HCT116 (cell line): ENCODE measurements at regions not wholly inside any gene's neighbourhood (a gene's known extent, or its start where the extent isn't known, plus 50 kb on each side); places are given as distances from the start of the nearest gene placed in this dataset.

Source experiments
- ATAC-seq: fragments of 200-7000 bp; cut with Tn5 transposase; 2 replicates; pipeline ENCODE4 v1.9.1; 2020; ENCODE audit warnings: mild to moderate bottlenecking, moderate library complexity
- BruUV-seq: library from RNA; stranded (reverse); fragments of 400-500 nt; replicated peaks from 2 replicates; lab custom pipeline; 2021; lab: Mats Ljungman, UMichigan
- CTCF ChIA-PET: fragments of 300-600 bp; sonication (Branson Sonifier 250); formaldehyde crosslinking; loops from one replicate; lab custom pipeline; 2021; ENCODE audit warnings: antibody characterized with exemption; lab: Charles Lee
- POLR2A ChIA-PET: fragments of 300-600, 350-600 bp; sonication (Branson Sonifier 250); formaldehyde crosslinking; loops from one replicate; lab custom pipeline; 2021; ENCODE audit warnings: antibody characterized with exemption; lab: Charles Lee
- RAD21 ChIA-PET, 2 experiments: fragments of 300-600 bp; sonication (Branson Sonifier 250); formaldehyde crosslinking; loops; one replicate each; lab custom pipeline; 2023; ENCODE audit warnings: low total read pairs in 2 of 2; ENCODE audit not compliant: uncharacterized antibody in 2 of 2, unreplicated experiment in 2 of 2, low non-redundant PET in 1 of 2; lab: Charles Lee
- DNase-seq: peaks from one replicate; pipeline ENCODE4 v3.0.0-alpha.2; 2010; ENCODE audit warnings: low read depth, low spot score
- H2AFZ ChIP-seq: fragments of 200-600 bp; shearing (Covaris generic), sonication (generic); 2 replicates; pipeline ENCODE4 v1.6.1; 2017; ENCODE audit warnings: low read depth, mixed run types, mixed read lengths, antibody characterized with exemption, low read length; ENCODE audit not compliant: poor library complexity, severe bottlenecking
- H3K27ac ChIP-seq: 2 replicates; pipeline ENCODE4 v1.5.1; 2012; ENCODE audit warnings: low read depth, low read length
- H3K27me3 ChIP-seq: fragments of 200-600 bp; sonication (generic); 2 replicates; pipeline ENCODE4 v1.6.1; 2016; ENCODE audit warnings: mixed run types, low read length, mixed read lengths; ENCODE audit not compliant: insufficient read depth
- H3K36me3 ChIP-seq, 2 experiments: fragments of 200-500 bp in 1 of 2; fragments of 200-600 bp in 1 of 2; sonication (Bioruptor generic) in 1 of 2; sonication (generic) in 1 of 2; 2 replicates each; pipeline versions ENCODE4 v1.5.1 to v1.6.1; 2014 to 2016; ENCODE audit warnings: low read length in 2 of 2, inconsistent platforms in 1 of 2, mixed read lengths in 1 of 2, mixed run types in 1 of 2; ENCODE audit not compliant: insufficient read depth in 2 of 2, control insufficient read depth in 1 of 2
- H3K4me1 ChIP-seq, 2 experiments: fragments of 200-600 bp in 1 of 2; sonication (generic) in 1 of 2; 2 replicates each; pipeline versions ENCODE4 v1.5.1 to v1.6.1; 2012 to 2017; ENCODE audit warnings: low read length in 2 of 2, inconsistent platforms in 1 of 2, mild to moderate bottlenecking in 1 of 2, mixed read lengths in 1 of 2, mixed run types in 1 of 2, moderate library complexity in 1 of 2; ENCODE audit not compliant: insufficient read depth in 2 of 2, control insufficient read depth in 1 of 2
- H3K4me2 ChIP-seq: fragments of 200-600 bp; sonication (generic); 2 replicates; pipeline ENCODE4 v1.6.1; 2017; ENCODE audit warnings: mixed run types, low read length, mixed read lengths
- H3K4me3 ChIP-seq, 2 experiments: fragments of 200-600 bp in 1 of 2; sonication (generic) in 1 of 2; replicated peaks in 1 of 2; 2 replicates each; pipeline ENCODE4 v1.5.1; 2011 to 2016; ENCODE audit warnings: low read length in 2 of 2, control low read depth in 1 of 2, low read depth in 1 of 2, mild to moderate bottlenecking in 1 of 2, mixed read lengths in 1 of 2, mixed run types in 1 of 2
- H3K79me2 ChIP-seq: fragments of 200-600 bp; sonication (generic); 2 replicates; pipeline ENCODE4 v1.6.1; 2017; ENCODE audit warnings: mild to moderate bottlenecking, mixed run types, low read length, moderate library complexity, mixed read lengths; ENCODE audit not compliant: insufficient read depth
- H3K9ac ChIP-seq: fragments of 200-600 bp; sonication (generic); 2 replicates; pipeline ENCODE4 v1.6.1; 2016; ENCODE audit warnings: low read length, mixed read lengths
- H3K9me2 ChIP-seq: fragments of 200-600 bp; sonication (generic), shearing (Covaris generic); 2 replicates; pipeline ENCODE4 v1.6.1; 2017; ENCODE audit warnings: mixed run types, mild to moderate bottlenecking, moderate library complexity; ENCODE audit not compliant: insufficient read depth
- H3K9me3 ChIP-seq, 2 experiments: fragments of 200-500 bp in 1 of 2; fragments of 200-600 bp in 1 of 2; sonication (Bioruptor generic) in 1 of 2; sonication (generic) in 1 of 2; 2 replicates each; pipeline ENCODE4 v1.6.1; 2014 to 2017; ENCODE audit warnings: low read length in 2 of 2, mixed read lengths in 2 of 2, inconsistent platforms in 1 of 2, low read depth in 1 of 2, mild to moderate bottlenecking in 1 of 2, mixed run types in 1 of 2, moderate library complexity in 1 of 2; ENCODE audit not compliant: control insufficient read depth in 1 of 2, insufficient read depth in 1 of 2
- H4K20me1 ChIP-seq: fragments of 200-600 bp; sonication (generic), shearing (Covaris generic); 2 replicates; pipeline ENCODE4 v1.6.1; 2017; ENCODE audit warnings: mixed run types, mild to moderate bottlenecking, moderate library complexity; ENCODE audit not compliant: insufficient read depth
- EGR1 ChIP-seq: IDR thresholded peaks from 2 replicates; pipeline ENCODE4 v1.6.1; 2012; ENCODE audit warnings: low read depth
- EZH2 ChIP-seq: fragments of 200-600 bp; sonication (generic); IDR thresholded peaks from 2 replicates; pipeline ENCODE4 v1.6.1; 2017; ENCODE audit warnings: antibody characterized with exemption, mixed run types
- FOSL1 ChIP-seq: IDR thresholded peaks from 2 replicates; pipeline ENCODE4 v1.6.1; 2012; ENCODE audit warnings: low read depth
- JUND ChIP-seq: IDR thresholded peaks from 2 replicates; pipeline ENCODE4 v1.6.1; 2012
- POLR2A ChIP-seq: IDR thresholded peaks from 2 replicates; pipeline ENCODE4 v1.7.0; 2011; ENCODE audit warnings: borderline replicate concordance; ENCODE audit not compliant: insufficient read depth, insufficient read length; ENCODE audit errors: extremely low read depth
- POLR2AphosphoS5 ChIP-seq: IDR thresholded peaks from 2 replicates; pipeline ENCODE4 v1.6.1; 2011; ENCODE audit warnings: mild to moderate bottlenecking, low read depth, low read length, moderate library complexity
- REST ChIP-seq: IDR thresholded peaks from 2 replicates; pipeline ENCODE4 v1.6.1; 2012; ENCODE audit warnings: low read depth
- SIN3A ChIP-seq: IDR thresholded peaks from 2 replicates; pipeline ENCODE4 v1.6.1; 2012; ENCODE audit warnings: low read depth
- SP1 ChIP-seq: IDR thresholded peaks from 2 replicates; pipeline ENCODE4 v1.6.1; 2012; ENCODE audit warnings: low read depth
- SRF ChIP-seq: IDR thresholded peaks from 2 replicates; pipeline ENCODE4 v1.6.1; 2012; ENCODE audit warnings: low read depth
- TCF7L2 ChIP-seq: IDR thresholded peaks from 2 replicates; pipeline ENCODE4 v1.7.0; 2011; ENCODE audit warnings: borderline replicate concordance, inconsistent platforms; ENCODE audit not compliant: insufficient read depth, insufficient read length; ENCODE audit errors: extremely low read depth
- YY1 ChIP-seq: IDR thresholded peaks from 2 replicates; pipeline ENCODE4 v1.6.1; 2011; ENCODE audit warnings: low read length, low read depth, moderate library complexity, mild to moderate bottlenecking; ENCODE audit not compliant: insufficient replicate concordance; ENCODE audit errors: extremely low read depth
- ZFX ChIP-seq: fragments of 450-650 bp; IDR thresholded peaks from 2 replicates; pipeline ENCODE4 v1.6.1; 2017
- ZNF274 ChIP-seq: fragments of 200-500 bp; sonication (Bioruptor generic); IDR thresholded peaks from 2 replicates; pipeline ENCODE4 v1.6.1; 2014; ENCODE audit warnings: mild to moderate bottlenecking, low read depth, low read length, inconsistent platforms
- intact Hi-C: fragments of 100-400 bp; cut with micrococcal nuclease; formaldehyde crosslinking; loops from 2 replicates; pipeline ENCODE4 v1.10.0; 2022
- TF ChIP-seq, protein P1 (sequence below), 3 experiments: fragments of 200-600 bp in 1 of 3; sonication (generic) in 1 of 3; IDR thresholded peaks in 2 of 3; conservative IDR thresholded peaks in 1 of 3; 2 replicates each; pipeline ENCODE4 v1.5.1; 2012 to 2017; ENCODE audit warnings: low read depth in 2 of 3, low read length in 2 of 3, antibody characterized with exemption in 1 of 3, borderline replicate concordance in 1 of 3, control low read depth in 1 of 3, mild to moderate bottlenecking in 1 of 3, mixed read lengths in 1 of 3, mixed run types in 1 of 3, moderate library complexity in 1 of 3; ENCODE audit not compliant: insufficient read depth in 1 of 3
- TF ChIP-seq, protein P2 (sequence below): IDR thresholded peaks from 2 replicates; pipeline ENCODE4 v1.6.1; 2012

DNA sequence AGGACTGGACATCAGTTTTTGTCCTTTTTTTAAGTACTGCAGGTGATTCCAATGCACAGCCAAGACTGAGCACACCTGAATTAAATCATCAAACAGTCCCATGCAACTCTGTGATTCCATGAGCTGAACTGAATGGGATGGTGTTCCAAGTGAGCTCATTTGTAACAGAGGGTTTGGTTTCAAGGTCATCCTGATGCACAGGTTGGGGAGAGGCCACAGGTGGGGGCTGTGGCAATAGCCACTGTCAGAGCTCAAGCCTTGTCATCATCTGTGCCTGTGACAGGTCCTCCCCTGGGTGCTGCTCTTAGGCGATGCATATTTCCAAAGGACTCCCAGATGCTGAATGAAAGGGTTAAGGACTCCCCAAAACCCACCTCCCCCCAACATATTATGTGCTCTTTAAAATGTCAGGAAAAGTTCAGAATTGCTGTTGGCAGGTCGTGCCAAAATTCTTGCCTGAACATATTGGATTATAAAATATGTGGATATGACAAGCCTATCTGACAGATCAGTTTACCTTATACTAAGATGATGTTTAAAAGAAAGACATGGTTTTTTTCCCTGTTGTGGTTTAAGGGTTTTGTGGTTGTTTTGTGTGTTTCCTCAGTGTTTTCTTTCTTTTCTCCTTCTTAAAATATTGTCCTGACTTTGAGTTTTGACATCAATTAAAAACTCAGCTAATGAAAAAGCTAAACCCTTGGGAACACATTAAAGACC, 263.5 kb upstream of the SIX2 start (continued):
- TF ChIP-seq, protein P1, sequence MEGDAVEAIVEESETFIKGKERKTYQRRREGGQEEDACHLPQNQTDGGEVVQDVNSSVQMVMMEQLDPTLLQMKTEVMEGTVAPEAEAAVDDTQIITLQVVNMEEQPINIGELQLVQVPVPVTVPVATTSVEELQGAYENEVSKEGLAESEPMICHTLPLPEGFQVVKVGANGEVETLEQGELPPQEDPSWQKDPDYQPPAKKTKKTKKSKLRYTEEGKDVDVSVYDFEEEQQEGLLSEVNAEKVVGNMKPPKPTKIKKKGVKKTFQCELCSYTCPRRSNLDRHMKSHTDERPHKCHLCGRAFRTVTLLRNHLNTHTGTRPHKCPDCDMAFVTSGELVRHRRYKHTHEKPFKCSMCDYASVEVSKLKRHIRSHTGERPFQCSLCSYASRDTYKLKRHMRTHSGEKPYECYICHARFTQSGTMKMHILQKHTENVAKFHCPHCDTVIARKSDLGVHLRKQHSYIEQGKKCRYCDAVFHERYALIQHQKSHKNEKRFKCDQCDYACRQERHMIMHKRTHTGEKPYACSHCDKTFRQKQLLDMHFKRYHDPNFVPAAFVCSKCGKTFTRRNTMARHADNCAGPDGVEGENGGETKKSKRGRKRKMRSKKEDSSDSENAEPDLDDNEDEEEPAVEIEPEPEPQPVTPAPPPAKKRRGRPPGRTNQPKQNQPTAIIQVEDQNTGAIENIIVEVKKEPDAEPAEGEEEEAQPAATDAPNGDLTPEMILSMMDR (IDR thresholded peaks at IDR 0.05 in 2 of 3, conservative IDR thresholded peaks at IDR 0.05 in 1 of 3; ENCODE audit: borderline replicate concordance in 1 of 3, insufficient read depth in 1 of 3, low read depth in 2 of 3, low read length in 2 of 3) = no peak
- TF ChIP-seq POLR2A = no peak

- Histone ChIP-seq H3K27me3 (no peaks in the 10 kb centered on the region; the same call in 1 of the 2 replicates), H2AFZ (no peak overlapping the region), H3K36me3 (no peaks in the 10 kb centered on the region), H3K4me1 (no peaks in the 10 kb centered on the region), H3K9me2 (no peaks in the 10 kb centered on the region), H3K9me3 (no peaks in the 10 kb centered on the region), H3K4me2 (no peak overlapping the region), H3K79me2 (no peaks in the 10 kb centered on the region), H3K27ac (no peak overlapping the region), H3K4me3 (no peak overlapping the region), H4K20me1 (no peaks in the 10 kb centered on the region), H3K9ac (no peak overlapping the region)
- ChIA-PET CTCF (no interaction called here), RAD21 (no interaction called here), POLR2A (no interaction called here)
- intact Hi-C loops = no loop called here
- no peak for ATAC-seq
- no TSS peak for BruUV-seq
- DNase-seq = no peak
- TF ChIP-seq, protein P1 (IDR thresholded peaks at IDR 0.05 in 2 of 3, conservative IDR thresholded peaks at IDR 0.05 in 1 of 3; ENCODE audit: borderline replicate concordance in 1 of 3, insufficient read depth in 1 of 3, low read depth in 2 of 3, low read length in 2 of 3) = no peak
- no peak for TF ChIP-seq POLR2A
- TF ChIP-seq ZNF274 = no peak
- no peak for TF ChIP-seq SP1
- TF ChIP-seq FOSL1 = no peak
- TF ChIP-seq, protein P2, sequence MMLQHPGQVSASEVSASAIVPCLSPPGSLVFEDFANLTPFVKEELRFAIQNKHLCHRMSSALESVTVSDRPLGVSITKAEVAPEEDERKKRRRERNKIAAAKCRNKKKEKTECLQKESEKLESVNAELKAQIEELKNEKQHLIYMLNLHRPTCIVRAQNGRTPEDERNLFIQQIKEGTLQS = no peak
- no peak for TF ChIP-seq REST
- no peak for TF ChIP-seq JUND
- no peak for TF ChIP-seq TCF7L2
- no peak for TF ChIP-seq ZFX
- no peak for TF ChIP-seq SRF
- TF ChIP-seq EGR1 = no peak
- TF ChIP-seq POLR2AphosphoS5 = no peak
- TF ChIP-seq SIN3A = no peak
- no peak for TF ChIP-seq YY1
- no peak for TF ChIP-seq EZH2
These were observed 260.0 kb upstream of the SIX2 start for GRCh38 chr2:45269149-45269793.
